Endodermal cell (in vitro differentiated cells): ENCODE measurements at regions not wholly inside any gene's neighbourhood (a gene's known extent, or its start where the extent isn't known, plus 50 kb on each side); places are given as distances from the start of the nearest gene placed in this dataset.

Experiments
- DNase-seq: peaks from one replicate; pipeline ENCODE4 v3.0.0-alpha.2; 2017
- H3K27ac ChIP-seq: 2 replicates; pipeline ENCODE4 v1.5.1; 2013; ENCODE audit warnings: mild to moderate bottlenecking, low read depth, low read length, moderate library complexity
- H3K27me3 ChIP-seq: 2 replicates; pipeline ENCODE4 v1.6.1; 2013; ENCODE audit warnings: mild to moderate bottlenecking, low read length, moderate library complexity; ENCODE audit not compliant: insufficient read depth, control insufficient read depth, poor library complexity, severe bottlenecking
- H3K36me3 ChIP-seq: 2 replicates; pipeline ENCODE4 v1.7.0; 2013; ENCODE audit warnings: mild to moderate bottlenecking, low read length, moderate library complexity; ENCODE audit not compliant: control insufficient read depth, insufficient read depth
- H3K4me1 ChIP-seq: one replicate; pipeline ENCODE4 v1.7.0; 2013; ENCODE audit warnings: low read length; ENCODE audit not compliant: control insufficient read depth, insufficient read depth
- H3K4me3 ChIP-seq: 2 replicates; pipeline ENCODE4 v1.5.1; 2013; ENCODE audit warnings: mild to moderate bottlenecking, low read length, moderate library complexity
- H3K9ac ChIP-seq: 2 replicates; pipeline ENCODE4 v1.6.1; 2013; ENCODE audit warnings: mild to moderate bottlenecking, low read length, moderate library complexity; ENCODE audit not compliant: poor library complexity, severe bottlenecking; ENCODE audit errors: extremely low read depth
- H3K9me3 ChIP-seq: 2 replicates; pipeline ENCODE4 v1.6.1; 2013; ENCODE audit warnings: mild to moderate bottlenecking, low read length, moderate library complexity; ENCODE audit not compliant: control insufficient read depth
- H3K27ac Mint-ChIP-seq: 2 replicates; pipeline ENCODE4 v1.8.0; 2020; ENCODE audit warnings: mixed read lengths
- H3K27me3 Mint-ChIP-seq: 2 replicates; pipeline ENCODE4 v1.8.0; 2021; ENCODE audit warnings: mild to moderate bottlenecking, mixed read lengths; ENCODE audit not compliant: insufficient read depth
- H3K36me3 Mint-ChIP-seq: 2 replicates; pipeline ENCODE4 v1.8.0; 2020; ENCODE audit warnings: low read depth, mixed read lengths
- H3K4me1 Mint-ChIP-seq: 2 replicates; pipeline ENCODE4 v1.8.0; 2020; ENCODE audit warnings: mixed read lengths
- H3K4me3 Mint-ChIP-seq: 2 replicates; pipeline ENCODE4 v1.8.0; 2020; ENCODE audit warnings: mild to moderate bottlenecking, moderate library complexity, mixed read lengths
- H3K9me3 Mint-ChIP-seq: 2 replicates; pipeline ENCODE4 v1.8.0; 2020; ENCODE audit warnings: mild to moderate bottlenecking, mixed read lengths
- WGBS, 2 experiments: methylation state at CpG; one replicate each; pipeline versions ENCODE4 v1.1.5 to v1.1.7; 2013; ENCODE audit warnings: missing lambda C conversion rate in 2 of 2, mixed read lengths in 1 of 2; ENCODE audit not compliant: insufficient coverage in 1 of 2, insufficient read length in 1 of 2; 5-methylcytosine and 5-hydroxymethylcytosine counted together
- TF ChIP-seq, protein P1 (sequence below): fragments of 200-600 bp; sonication (generic); conservative IDR thresholded peaks from 2 replicates; pipeline ENCODE4 v1.5.0; 2021; ENCODE audit warnings: antibody characterized with exemption, mild to moderate bottlenecking

GRCh38 chr2:41970988-41971660 lies 76.7 kb upstream of the PKDCC start:
- peaks cover 13% of the 10 kb centered on the region for H3K4me1 Mint-ChIP-seq
- peak; percentile 37 for DNase-seq
- 78 to 91% methylated on average over 4 to 7 of the region's 8 CpGs for WGBS, 2 experiments
- Histone ChIP-seq H3K36me3 (no peaks in the 10 kb centered on the region), H3K9me3 (no peaks in the 10 kb centered on the region), H3K27me3 (no peaks in the 10 kb centered on the region), H3K9ac (no peak overlapping the region), H3K4me3 (no peak overlapping the region), H3K4me1 (peaks cover 5% of the 10 kb centered on the region), H3K27ac (no peak overlapping the region)
- TF ChIP-seq, protein P1, sequence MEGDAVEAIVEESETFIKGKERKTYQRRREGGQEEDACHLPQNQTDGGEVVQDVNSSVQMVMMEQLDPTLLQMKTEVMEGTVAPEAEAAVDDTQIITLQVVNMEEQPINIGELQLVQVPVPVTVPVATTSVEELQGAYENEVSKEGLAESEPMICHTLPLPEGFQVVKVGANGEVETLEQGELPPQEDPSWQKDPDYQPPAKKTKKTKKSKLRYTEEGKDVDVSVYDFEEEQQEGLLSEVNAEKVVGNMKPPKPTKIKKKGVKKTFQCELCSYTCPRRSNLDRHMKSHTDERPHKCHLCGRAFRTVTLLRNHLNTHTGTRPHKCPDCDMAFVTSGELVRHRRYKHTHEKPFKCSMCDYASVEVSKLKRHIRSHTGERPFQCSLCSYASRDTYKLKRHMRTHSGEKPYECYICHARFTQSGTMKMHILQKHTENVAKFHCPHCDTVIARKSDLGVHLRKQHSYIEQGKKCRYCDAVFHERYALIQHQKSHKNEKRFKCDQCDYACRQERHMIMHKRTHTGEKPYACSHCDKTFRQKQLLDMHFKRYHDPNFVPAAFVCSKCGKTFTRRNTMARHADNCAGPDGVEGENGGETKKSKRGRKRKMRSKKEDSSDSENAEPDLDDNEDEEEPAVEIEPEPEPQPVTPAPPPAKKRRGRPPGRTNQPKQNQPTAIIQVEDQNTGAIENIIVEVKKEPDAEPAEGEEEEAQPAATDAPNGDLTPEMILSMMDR: no peak
- H3K27me3 Mint-ChIP-seq: peaks cover 6% of the 10 kb centered on the region
- H3K4me3 Mint-ChIP-seq: no peak overlapping the region
- H3K9me3 Mint-ChIP-seq: no peaks in the 10 kb centered on the region
- H3K36me3 Mint-ChIP-seq: no peaks in the 10 kb centered on the region
- no peak overlapping the region for H3K27ac Mint-ChIP-seq

GRCh38 chr2:41972179-41972578 lies 75.6 kb upstream of the PKDCC start:
- WGBS, 2 experiments: 99% methylated on average over 2 of the region's 2 CpGs; no CpG with 5 or more reads in 1 of the 2 experiments
- peak; percentile 41 for DNase-seq
- Histone ChIP-seq H3K9ac (no peak overlapping the region), H3K27me3 (no peaks in the 10 kb centered on the region), H3K36me3 (no peaks in the 10 kb centered on the region), H3K27ac (no peak overlapping the region), H3K4me3 (no peak overlapping the region), H3K9me3 (no peaks in the 10 kb centered on the region), H3K4me1 (peaks cover 3% of the 10 kb centered on the region)
- H3K9me3 Mint-ChIP-seq: no peaks in the 10 kb centered on the region
- peaks cover 6% of the 10 kb centered on the region for H3K27me3 Mint-ChIP-seq
- H3K4me3 Mint-ChIP-seq: no peak overlapping the region
- TF ChIP-seq, protein P1: no peak
- H3K36me3 Mint-ChIP-seq: no peaks in the 10 kb centered on the region
- peaks cover 9% of the 10 kb centered on the region for H3K4me1 Mint-ChIP-seq
- no peak overlapping the region for H3K27ac Mint-ChIP-seq

DNA sequence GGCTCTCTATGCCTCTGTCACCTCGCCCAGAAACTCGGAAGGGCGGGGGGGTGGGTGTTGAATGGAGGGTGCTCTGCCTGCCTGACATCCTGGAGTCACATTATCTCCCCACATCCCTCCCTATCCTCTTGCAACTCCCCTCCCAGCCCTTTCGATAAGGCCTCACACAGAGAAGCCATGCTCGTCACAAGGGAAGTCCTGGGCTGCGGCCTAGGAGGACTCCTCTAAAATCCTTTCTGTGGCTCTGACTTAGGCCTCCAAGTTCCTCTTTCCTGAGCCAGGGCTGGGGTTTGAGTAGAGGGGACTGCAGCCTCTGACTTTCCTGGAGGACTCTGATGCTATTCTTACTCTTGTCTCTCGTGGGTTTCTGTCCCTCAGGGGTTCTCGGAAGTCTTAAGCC lies 75.0 kb upstream of the PKDCC start:
- H3K27me3 ChIP-seq: no peaks in the 10 kb centered on the region
- H3K4me1 ChIP-seq: no peaks in the 10 kb centered on the region
- Mint-ChIP-seq H3K4me1 (peaks cover 6% of the 10 kb centered on the region), H3K27me3 (peaks cover 6% of the 10 kb centered on the region), H3K27ac (no peak overlapping the region), H3K9me3 (no peaks in the 10 kb centered on the region), H3K4me3 (no peak overlapping the region), H3K36me3 (no peaks in the 10 kb centered on the region)
- DNase-seq: peak; percentile 36
- TF ChIP-seq, protein P1: no peak
- H3K9ac ChIP-seq: no peak overlapping the region
- H3K9me3 ChIP-seq: no peaks in the 10 kb centered on the region
- 86 to 100% methylated on average over 1 to 6 of the region's 8 CpGs for WGBS, 2 experiments
- H3K27ac ChIP-seq: no peak overlapping the region
- H3K36me3 ChIP-seq: no peaks in the 10 kb centered on the region
- H3K4me3 ChIP-seq: no peak overlapping the region
